GM06990 (cell line): ENCODE measurements at regions not wholly inside any gene's neighbourhood (a gene's known extent, or its start where the extent isn't known, plus 50 kb on each side); places are given as distances from the start of the nearest gene placed in this dataset.

ENCODE experiments used
- DNase-seq: peaks from one replicate; pipeline ENCODE4 v3.0.0-alpha.2; 2011; ENCODE audit not compliant: insufficient read length; ENCODE audit errors: extremely low read depth
- H3K27me3 ChIP-seq: replicated peaks from 2 replicates; pipeline ENCODE4 v1.6.0; 2011; ENCODE audit warnings: low read length; ENCODE audit not compliant: control insufficient read depth, insufficient read depth
- H3K36me3 ChIP-seq: 2 replicates; pipeline ENCODE4 v1.5.1; 2011; ENCODE audit warnings: low read length; ENCODE audit not compliant: control insufficient read depth, insufficient read depth
- H3K4me3 ChIP-seq: replicated peaks from 2 replicates; pipeline ENCODE4 v1.5.1; 2011; ENCODE audit warnings: low read depth, mild to moderate bottlenecking, control low read depth, low read length
- TF ChIP-seq, protein P1 (sequence below): IDR thresholded peaks from 2 replicates; pipeline ENCODE4 v1.5.1; 2011; ENCODE audit warnings: low read length, control low read depth, mild to moderate bottlenecking, inconsistent platforms; ENCODE audit not compliant: insufficient read depth, poor library complexity, severe bottlenecking

DNA sequence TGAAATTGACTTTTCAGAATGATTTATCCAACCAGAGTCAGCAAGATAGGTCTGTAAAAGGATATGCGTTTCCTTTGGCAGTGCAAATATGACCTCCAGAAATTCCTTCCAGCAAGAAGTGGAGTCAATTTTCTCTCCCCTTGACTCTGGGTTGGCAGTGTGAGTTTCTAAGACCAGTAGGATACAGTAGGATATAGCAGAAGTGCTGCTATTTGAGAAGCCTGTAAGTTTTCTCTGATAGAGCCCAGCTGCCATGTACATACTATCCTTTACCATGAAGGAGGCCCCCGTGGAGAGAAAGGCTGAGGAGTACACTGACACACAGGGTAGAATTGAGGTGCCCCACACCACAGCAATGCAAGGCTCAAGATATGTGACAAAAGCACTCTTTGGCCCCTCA, 409.1 kb upstream of the PDZRN3 start:
- TF ChIP-seq, protein P1, sequence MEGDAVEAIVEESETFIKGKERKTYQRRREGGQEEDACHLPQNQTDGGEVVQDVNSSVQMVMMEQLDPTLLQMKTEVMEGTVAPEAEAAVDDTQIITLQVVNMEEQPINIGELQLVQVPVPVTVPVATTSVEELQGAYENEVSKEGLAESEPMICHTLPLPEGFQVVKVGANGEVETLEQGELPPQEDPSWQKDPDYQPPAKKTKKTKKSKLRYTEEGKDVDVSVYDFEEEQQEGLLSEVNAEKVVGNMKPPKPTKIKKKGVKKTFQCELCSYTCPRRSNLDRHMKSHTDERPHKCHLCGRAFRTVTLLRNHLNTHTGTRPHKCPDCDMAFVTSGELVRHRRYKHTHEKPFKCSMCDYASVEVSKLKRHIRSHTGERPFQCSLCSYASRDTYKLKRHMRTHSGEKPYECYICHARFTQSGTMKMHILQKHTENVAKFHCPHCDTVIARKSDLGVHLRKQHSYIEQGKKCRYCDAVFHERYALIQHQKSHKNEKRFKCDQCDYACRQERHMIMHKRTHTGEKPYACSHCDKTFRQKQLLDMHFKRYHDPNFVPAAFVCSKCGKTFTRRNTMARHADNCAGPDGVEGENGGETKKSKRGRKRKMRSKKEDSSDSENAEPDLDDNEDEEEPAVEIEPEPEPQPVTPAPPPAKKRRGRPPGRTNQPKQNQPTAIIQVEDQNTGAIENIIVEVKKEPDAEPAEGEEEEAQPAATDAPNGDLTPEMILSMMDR = no peak
- DNase-seq = no peak

DNA sequence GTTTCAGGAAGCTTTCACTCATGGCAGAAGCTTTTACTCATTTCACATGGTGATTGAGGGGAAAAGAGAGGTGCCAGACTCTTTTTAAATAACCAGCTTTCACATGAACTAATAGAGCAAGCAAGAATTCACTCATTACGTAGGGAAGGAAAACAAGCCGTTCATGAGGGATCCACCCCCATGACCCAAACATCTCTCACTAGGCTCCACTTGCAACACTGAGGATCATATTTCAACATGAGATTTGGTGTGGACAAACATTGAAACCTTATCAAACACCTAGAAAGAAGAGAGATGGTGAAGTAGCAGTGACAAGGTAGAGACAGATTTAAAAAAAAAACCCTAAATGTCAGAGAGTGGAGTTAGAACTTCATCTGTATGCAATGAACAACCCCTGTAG, 408.6 kb upstream of the PDZRN3 start:
- no peak for DNase-seq
- H3K27me3 ChIP-seq = no peaks in the 10 kb centered on the region
- no peaks in the 10 kb centered on the region for H3K36me3 ChIP-seq
- no peak overlapping the region for H3K4me3 ChIP-seq
- TF ChIP-seq, protein P1 = no peak

More for the DNA sequence above, 409.1 kb upstream of the PDZRN3 start:
- Histone ChIP-seq H3K36me3 (no peaks in the 10 kb centered on the region), H3K27me3 (no peaks in the 10 kb centered on the region), H3K4me3 (no peak overlapping the region)

DNA sequence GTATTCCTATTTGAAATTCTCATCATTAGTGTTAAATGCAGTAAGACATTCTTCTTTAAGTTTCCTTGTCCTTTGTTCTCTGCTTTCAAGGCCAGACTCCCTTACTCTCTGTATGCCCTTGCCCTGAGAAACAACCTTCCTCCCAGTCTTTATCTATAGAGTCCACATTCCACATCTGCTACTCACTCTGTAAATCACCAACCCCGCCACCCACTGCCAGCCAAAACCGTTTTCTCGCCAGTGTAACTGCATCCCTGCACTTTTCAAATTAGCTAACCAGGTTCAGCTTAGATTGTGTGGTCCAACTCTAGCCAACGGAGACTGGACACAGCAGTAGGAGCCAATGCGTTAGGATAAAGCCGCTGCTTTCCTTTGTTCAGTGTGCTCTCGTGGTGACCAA, 402.4 kb upstream of the PDZRN3 start:
- TF ChIP-seq, protein P1 = no peak
- no peaks in the 10 kb centered on the region for H3K27me3 ChIP-seq
- H3K4me3 ChIP-seq = no peak overlapping the region
- DNase-seq = no peak
- no peaks in the 10 kb centered on the region for H3K36me3 ChIP-seq

DNA sequence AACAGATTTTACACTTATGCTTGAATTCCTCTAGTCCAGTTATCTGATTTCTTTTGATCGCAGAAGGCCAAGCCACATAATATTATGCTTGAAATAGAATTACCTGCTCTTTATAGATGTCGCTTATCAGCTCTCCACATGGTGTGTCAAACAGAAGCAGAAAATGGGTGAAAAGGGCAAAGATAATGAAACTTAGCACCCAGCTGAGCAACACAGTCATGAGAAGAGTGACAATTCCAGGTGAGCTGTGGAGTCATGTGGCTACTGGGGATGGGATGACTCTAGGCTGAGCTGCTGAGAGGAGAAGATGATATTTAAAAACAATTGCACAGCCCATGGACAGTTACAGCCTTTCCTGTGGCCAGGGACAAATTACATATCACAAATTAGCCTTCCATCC, 398.7 kb upstream of the PDZRN3 start:
- no peaks in the 10 kb centered on the region for H3K27me3 ChIP-seq
- DNase-seq = no peak
- TF ChIP-seq, protein P1 = no peak
- H3K4me3 ChIP-seq = no peak overlapping the region
- no peaks in the 10 kb centered on the region for H3K36me3 ChIP-seq

DNA sequence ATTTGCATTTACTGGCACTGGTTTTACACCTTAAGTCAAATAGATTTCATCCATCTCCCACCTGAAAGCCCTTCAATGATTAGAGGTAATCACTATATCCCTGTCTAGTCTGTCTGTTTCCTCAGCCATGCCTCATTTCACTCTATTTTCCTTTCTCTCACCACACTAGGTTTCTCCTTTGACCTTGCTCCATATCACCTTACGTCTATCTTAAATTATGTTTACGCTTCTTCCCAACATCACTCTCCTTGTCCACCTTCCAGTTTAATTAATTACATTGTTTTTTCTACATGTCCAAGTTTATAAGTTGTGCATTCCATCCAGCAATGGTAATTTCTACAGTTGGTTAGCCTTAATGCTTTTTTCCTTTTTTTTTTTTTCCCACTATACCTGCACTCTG, 396.7 kb upstream of the PDZRN3 start:
- Histone ChIP-seq H3K27me3 (no peaks in the 10 kb centered on the region), H3K4me3 (no peak overlapping the region), H3K36me3 (no peaks in the 10 kb centered on the region)
- no peak for DNase-seq
- TF ChIP-seq, protein P1 = no peak
